CD4-positive, alpha-beta T cell treated with Interleukin-6 at 100 ng/mL for 8 hours (primary cell): ENCODE measurements at regions not wholly inside any gene's neighbourhood (a gene's known extent, or its start where the extent isn't known, plus 50 kb on each side); places are given as distances from the start of the nearest gene placed in this dataset.
"Not testable (repeated sequence)": the region's sequence is repeated elsewhere in the genome, so short reads cannot be mapped to it uniquely, and the experiment has no call there.

Experiments
- DNase-seq: peaks from one replicate; pipeline ENCODE4 v3.0.0-alpha.2; 2020; ENCODE audit warnings: mixed read lengths, low spot score

DNA sequence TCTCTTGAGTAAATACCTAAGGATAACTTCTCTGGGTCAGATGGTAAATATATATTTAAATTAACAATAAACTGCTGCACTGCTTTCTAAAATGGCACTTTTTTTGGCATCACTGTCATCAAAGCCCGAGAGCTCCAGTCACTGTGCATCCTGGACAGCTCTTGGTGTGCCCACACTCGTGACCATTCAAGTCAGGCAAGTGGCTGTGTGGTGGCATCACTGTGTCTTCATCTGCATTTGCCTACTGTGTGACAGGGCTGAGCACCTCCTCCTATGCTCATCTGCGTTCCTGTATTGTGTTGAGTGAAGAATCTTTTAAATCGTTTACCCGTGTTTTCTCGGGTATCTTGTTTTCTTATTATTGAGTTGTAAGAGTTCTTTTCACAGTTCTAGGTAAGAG, 568.1 kb upstream of the SALL3 start:
- DNase-seq = no peak

DNA sequence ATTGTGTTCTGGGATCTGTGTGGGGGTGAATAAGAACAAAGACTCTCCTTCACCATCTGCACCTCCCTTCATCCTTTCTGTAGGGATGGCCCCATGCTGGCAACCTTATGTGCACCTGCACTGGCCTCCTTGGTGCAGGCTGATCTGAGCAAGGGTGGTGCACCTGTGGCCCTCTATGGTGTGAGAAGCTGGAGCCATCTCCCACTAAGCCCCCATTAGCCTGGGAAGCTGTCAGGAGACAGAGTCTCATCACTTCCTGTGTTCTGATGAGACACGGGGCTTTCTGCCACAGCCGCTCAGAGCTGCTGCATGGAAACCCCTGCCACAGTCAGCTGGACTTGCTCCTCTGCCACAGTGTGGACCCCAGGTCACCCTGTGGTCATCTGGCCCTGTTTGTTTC, 565.3 kb upstream of the SALL3 start:
- no peak for DNase-seq

GRCh38 chr18:78416853-78417252, 562.8 kb upstream of the SALL3 start:
- no peak for DNase-seq

GRCh38 chr18:78418379-78418778, 561.2 kb upstream of the SALL3 start:
- no peak for DNase-seq

DNA sequence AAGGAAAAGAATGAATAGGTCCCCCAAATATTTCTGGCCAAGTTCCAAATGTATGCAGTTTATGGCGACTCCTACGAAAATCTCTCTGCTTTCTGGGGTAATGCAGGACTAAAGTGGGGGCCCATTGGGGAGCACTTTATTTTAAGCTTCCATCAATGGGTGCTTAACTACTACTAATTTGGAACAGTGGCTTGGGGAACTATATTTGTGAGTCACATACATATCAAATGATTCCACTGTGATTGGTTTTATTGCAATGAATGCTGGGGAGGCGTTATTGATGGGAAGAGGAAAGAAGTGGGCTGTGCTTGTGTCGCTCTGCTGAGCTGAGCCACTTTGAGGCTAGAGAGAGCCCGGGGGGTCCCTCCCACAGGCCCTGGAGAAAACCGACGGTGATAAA, 560.4 kb upstream of the SALL3 start:
- DNase-seq = no peak

- no peak for DNase-seq
Measured at GRCh38 chr18:78420116-78420515, 559.5 kb upstream of the SALL3 start.

- DNase-seq = no peak
Measured at GRCh38 chr18:78421392-78421791, 558.2 kb upstream of the SALL3 start.

GRCh38 chr18:78422336-78422735, 557.3 kb upstream of the SALL3 start:
- no peak for DNase-seq

GRCh38 chr18:78423811-78424210, 555.8 kb upstream of the SALL3 start:
- no peak for DNase-seq

- no peak for DNase-seq
Measured at GRCh38 chr18:78424403-78425018, 555.1 kb upstream of the SALL3 start.

DNA sequence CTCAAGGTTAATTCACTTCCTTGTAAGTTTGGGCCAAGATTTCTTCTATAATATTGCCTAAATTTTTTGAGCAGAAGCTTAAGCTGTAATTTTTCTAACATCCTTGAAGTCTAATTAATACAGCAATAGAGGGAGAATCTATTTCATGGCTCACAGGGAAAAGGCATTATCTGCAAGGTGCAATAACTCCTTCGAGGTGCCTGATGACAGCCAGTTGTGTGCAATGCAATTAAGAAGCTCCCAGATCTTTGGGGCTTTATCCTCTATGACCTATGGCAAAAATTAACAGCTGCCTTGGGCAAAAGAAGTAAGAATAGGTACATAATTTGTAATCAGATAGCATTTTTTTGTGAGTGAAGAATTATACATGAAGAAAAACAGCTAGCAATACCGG, 554.6 kb upstream of the SALL3 start:
- no peak for DNase-seq

- DNase-seq = no peak
Measured at GRCh38 chr18:78427081-78427480, 552.5 kb upstream of the SALL3 start.

- no peak for DNase-seq
Measured at GRCh38 chr18:78429127-78430108, 550.2 kb upstream of the SALL3 start.

GRCh38 chr18:78430131-78430758, 549.4 kb upstream of the SALL3 start:
- DNase-seq = no peak

DNA sequence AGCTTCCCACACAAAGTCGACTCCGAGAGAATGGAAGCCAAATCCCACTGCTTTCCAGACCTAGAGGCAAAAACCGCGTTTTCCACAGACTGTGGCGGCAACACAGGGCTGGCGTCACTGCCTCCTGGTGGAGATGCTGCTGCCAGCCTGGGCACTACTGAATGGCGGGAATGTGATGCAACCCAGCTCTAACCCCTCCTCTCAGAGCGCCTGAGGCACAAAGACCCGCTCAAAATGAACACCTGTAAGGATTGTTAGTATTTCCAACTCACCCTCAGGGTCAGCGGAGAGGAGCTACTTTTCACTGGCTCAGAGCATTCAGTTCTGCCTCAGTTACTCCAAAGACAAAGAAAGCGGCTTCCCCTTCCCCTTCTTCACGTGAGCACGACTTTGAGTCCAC, 548.0 kb upstream of the SALL3 start:
- DNase-seq = no peak

GRCh38 chr18:78433562-78433961, 546.1 kb upstream of the SALL3 start:
- no peak for DNase-seq

DNA sequence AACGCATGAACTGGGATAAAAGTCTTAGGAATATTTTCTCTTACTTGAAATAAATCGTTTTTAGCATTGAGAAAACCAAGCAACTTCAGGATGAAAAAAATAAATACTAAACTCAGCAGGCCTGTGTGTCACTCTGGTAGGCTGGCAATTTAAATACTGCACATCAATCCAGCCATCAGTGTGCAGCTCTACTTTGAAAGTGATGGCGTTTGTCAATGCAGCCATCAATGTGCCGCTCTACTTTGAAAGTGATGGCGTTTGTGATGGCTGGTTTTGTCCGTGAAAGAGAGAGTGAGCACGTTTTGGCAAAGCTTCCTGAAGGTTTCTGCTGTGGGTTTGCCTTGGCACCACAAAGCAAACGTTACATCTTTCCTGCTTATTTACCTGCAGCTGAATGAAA, 543.5 kb upstream of the SALL3 start:
- no peak for DNase-seq

- DNase-seq = not testable (repeated sequence)
Measured at GRCh38 chr18:78438235-78438634, 541.4 kb upstream of the SALL3 start.

DNA sequence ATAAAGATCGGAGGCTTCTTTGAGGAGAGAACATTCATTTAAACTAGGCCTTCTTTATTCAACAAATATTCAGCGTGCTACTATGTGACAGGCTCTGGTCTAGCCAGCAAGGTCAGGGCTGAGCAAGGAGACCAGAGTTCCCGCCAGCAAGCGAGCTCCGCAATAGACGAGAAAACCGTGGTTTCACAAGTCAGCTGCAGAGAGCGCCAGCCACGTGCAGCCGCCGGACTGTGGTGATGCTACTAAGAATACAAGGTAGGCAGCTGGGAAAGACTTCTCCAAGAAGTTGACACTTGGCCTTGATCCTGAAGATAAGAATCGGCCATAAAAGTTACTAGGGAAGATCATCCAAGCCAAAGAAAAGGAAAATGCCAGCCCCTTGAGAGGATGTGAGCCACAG, 533.7 kb upstream of the SALL3 start:
- DNase-seq = no peak

GRCh38 chr18:78447211-78447610, 532.4 kb upstream of the SALL3 start:
- DNase-seq = no peak

GRCh38 chr18:78448106-78448505, 531.5 kb upstream of the SALL3 start:
- no peak for DNase-seq

- DNase-seq = no peak
Measured at GRCh38 chr18:78448591-78448990, 531.0 kb upstream of the SALL3 start.

DNA sequence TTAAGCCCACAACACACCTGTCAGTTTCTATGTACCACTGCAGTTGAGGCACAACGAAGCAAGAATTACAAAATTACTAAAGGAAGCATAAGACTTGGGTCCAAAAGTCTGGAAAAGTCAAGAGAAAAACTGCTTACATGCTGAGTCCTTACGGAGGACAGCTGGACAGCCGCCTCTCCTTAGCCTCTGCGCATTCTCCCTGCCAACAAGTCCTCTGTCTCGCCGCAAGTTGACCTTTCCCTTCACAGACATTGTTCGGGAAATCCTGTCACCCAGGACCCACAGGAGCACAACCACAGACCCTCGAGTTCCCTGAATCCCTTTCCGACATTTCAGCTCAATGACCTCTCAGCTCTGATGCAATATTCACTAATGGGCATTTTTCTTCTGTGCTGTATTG, 525.4 kb upstream of the SALL3 start:
- DNase-seq = no peak
